Stimulated activated CD4-positive, alpha-beta T cell treated with anti-CD3 and anti-CD28 coated beads, Interleukin-4, amount 100 ng/mL, for 4 hours (primary cell): ENCODE measurements at regions not wholly inside any gene's neighbourhood (a gene's known extent, or its start where the extent isn't known, plus 50 kb on each side); places are given as distances from the start of the nearest gene placed in this dataset.
A peak's percentile ranks its signal among the peaks of the same experiment; 100 is the strongest.

Source experiments
- DNase-seq, 2 experiments: peaks; one replicate each; pipeline ENCODE4 v3.0.0-alpha.2; 2020

GRCh38 chr17:56648321-56648720 is 54.8 kb downstream of the NOG start:
- DNase-seq, result no peak

DNA sequence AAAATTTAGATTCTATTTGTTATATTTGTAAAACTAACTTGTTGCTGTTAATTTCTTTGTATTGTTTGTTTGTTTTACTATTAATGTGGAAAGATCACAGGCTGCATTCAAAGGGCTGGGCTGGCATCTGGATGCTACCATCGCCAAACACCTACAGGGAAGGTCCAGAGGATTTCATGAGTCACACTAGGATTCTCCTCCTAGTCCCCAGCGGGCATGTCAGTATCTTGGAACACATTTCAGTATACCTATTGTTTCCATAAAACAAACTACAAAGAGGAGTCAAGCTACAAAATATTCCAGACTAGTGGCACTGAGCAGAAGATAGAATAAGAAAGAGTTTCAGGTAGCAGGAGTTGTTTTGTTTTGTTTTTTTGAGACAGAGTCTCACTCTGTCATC is 55.3 kb downstream of the NOG start:
- no peak for DNase-seq

- DNase-seq, result no peak
Measured at GRCh38 chr17:56652628-56653027, 59.1 kb downstream of the NOG start.

DNA sequence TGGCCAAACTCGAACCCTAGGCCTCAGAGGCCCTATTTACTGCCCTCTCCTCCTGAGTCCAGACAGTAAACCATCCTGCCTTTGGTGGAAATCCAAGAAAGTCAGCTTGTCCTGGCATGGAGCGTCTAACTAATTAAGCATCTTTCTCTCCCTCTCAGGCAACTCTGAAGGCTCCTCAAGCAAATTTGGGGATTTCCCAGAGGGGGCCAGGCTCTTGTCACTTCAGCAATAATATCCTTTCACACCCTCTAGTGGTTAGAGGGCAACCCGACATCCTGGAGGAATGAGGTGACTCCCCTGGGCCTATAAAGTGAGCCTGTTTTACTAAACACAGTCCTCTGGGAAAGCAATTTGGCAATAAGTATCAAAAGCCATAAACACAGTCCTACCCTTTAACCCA is 60.4 kb downstream of the NOG start:
- peak; percentile 39 to 70 for DNase-seq

- no peak for DNase-seq
Measured at GRCh38 chr17:56656701-56657327, 63.3 kb downstream of the NOG start.

GRCh38 chr17:56658648-56659047 is 65.1 kb downstream of the NOG start:
- no peak for DNase-seq

GRCh38 chr17:56659622-56660021 is 66.1 kb downstream of the NOG start:
- DNase-seq, result no peak

GRCh38 chr17:56661906-56662305 is 68.4 kb downstream of the NOG start:
- no peak for DNase-seq

DNA sequence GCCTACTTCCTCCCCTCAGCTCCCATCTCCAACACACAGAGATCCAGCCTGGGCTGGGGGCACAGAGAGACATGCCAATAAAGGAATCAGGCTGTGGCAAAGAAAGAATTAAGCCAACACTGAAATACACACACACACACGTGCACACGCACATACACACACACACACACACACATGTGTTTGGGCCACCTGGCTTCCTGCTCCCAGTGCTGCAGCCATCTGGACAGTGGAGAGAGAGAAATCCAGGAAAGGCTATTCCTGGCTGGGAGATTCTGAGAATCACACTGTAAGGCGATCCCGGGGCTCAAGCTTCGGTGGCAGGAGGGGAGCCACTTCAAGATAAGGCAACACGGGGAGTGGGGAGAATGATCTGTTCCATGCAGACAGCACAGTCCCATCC is 72.4 kb downstream of the NOG start:
- no peak for DNase-seq

DNA sequence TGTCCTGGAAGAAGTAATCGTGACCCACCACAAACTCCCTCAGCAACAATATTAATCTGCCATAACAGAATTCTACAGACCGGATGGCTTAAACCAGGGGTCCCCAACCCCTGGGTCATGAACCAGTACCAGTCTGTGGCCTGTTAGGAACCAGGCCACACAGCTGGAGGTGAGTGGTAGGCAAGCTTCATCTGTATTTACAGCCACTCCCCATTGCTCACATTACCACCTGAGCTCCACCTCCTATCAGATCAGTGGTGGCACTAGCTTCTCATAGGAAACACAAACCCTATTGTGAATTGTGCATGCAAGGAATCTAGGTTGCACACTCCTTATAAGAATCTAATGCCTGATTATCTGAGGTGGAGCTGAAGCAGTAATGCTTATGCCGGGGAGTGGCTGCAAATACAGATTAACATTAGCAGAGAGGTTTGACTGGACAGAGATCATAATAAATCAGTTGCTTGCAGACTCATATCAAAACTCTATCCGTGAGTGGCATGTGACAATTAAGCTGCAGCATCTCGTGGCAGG is 74.5 kb downstream of the NOG start:
- no peak for DNase-seq

DNA sequence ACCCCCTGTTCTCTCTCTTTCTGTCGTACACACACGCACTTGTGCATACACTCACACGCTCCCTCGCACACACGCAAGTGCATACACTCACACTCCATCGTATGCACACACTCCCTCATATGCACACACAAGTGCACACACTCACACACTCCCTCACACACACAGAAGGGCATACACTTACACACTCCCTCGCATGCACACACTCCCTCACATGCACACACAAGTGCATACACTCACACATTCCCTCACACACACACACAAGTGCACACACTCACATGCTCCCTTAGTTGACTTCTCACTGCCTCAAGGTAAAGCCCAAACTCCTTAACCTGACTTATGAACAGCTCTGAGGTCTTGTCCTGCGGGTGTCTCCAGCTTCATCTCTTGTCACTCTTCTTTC is 78.7 kb downstream of the NOG start:
- no peak for DNase-seq

GRCh38 chr17:56674401-56674925 is 81.0 kb downstream of the NOG start:
- no peak for DNase-seq

DNA sequence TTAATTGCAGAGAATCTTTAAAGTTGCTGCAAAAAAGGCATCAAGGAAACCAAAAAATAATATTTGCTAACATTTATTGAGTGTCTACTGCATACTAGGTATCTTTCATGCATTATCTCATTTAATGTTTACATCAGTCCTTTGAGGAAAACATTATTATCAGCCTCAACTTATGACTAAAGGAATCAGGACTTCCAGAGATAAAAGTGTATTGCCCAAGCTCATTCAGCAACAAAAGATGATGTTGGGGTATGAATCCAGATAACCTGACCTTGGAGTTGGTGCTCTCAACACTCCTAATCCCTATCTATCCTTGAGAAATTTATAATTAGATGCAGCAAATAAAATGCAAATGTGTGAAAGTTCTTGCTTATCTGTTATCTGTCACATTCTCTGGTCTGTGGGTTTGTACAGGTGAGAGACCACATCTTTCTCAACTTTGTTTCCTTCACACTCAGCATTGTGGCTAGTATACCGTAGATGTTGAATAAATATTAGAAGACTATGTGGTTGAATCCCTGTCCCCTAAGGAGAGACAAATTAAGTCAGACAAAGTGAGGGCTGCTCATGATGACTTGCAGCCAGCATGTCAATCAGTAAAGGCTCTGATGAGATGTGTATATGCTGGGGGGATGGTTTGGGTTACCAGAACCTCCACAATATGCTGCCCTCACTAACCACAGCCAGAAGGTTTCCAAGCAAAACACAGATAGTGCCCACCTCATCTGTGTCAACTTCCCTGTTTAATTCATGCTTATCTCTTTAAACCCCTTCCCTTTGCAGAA is 82.6 kb downstream of the NOG start:
- no peak for DNase-seq

GRCh38 chr17:56676810-56677209 is 83.3 kb downstream of the NOG start:
- no peak for DNase-seq

- DNase-seq, result no peak
Measured at GRCh38 chr17:56678249-56679114, 85.0 kb downstream of the NOG start.

DNA sequence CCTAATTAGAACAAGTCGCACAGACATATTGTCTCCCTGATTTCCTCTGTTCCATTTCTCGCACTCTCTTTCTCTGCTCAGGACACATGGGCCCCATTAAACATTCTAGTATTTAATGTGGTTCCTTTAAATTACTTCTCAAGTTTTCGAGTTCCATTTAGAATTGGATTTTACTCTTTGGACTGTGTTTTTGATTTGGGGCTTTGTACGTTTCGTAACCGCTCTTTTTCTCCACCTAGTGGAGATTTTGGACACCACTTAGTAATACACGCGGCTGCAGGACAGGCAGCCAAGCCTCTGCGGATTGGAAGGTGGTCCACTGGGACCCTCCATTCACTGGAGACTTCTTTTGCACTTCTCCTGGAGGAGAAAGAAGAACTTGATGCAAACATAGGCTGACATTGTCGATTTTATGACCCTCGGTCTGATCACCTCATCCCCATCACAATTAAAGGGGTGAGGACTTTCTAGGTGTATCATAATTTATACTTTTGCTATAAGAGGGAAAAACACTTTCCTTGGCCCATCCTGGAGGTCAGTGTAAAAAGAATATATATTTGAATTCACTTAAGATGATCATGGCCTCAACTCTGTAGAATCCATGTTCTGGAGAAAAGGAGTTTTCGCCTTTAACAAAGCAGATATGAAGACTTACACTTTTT is 85.7 kb downstream of the NOG start:
- no peak for DNase-seq

GRCh38 chr17:56679777-56680422 is 86.4 kb downstream of the NOG start:
- no peak for DNase-seq

- no peak for DNase-seq
Measured at GRCh38 chr17:56680676-56681075, 87.2 kb downstream of the NOG start.

- DNase-seq, result peak in 1 of 2 experiments; percentile 15
Measured at GRCh38 chr17:56681561-56682266, 88.2 kb downstream of the NOG start.

DNA sequence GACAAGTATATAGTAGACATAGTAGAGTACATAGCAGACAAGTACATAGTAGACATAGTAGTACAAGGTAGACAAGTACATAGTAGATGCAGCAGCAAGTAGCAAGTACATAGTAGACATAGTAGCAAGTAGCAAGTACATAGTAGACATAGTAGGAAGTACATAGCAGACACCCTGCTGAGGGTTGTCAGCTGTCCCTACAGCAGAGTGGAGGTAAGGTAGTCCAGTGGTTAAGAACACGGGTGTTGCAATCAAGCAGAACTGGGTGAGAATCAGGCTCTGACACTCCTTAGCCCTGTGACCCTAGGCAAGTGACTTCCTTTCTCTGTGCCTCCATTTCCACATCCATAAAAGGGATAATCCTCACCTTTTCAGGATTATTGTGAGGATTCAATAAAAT is 94.7 kb downstream of the NOG start:
- no peak for DNase-seq
